Astrocyte of the spinal cord (primary cell): ENCODE measurements at regions not wholly inside any gene's neighbourhood (a gene's known extent, or its start where the extent isn't known, plus 50 kb on each side); places are given as distances from the start of the nearest gene placed in this dataset.

Experiments used
- DNase-seq: peaks from one replicate; pipeline ENCODE4 v3.0.0; 2011; ENCODE audit warnings: low read depth, low spot score
- H3K4me3 ChIP-seq: 2 replicates; pipeline ENCODE4 v1.5.1; 2011; ENCODE audit warnings: low read depth, mild to moderate bottlenecking, low read length, moderate library complexity
- in situ Hi-C: cut with HindIII; loops from 2 replicates; pipeline ENCODE4 v1.10.0; 2017; ENCODE audit warnings: low sequenced_read_pairs
- TF ChIP-seq, protein P1 (sequence below): IDR thresholded peaks from 2 replicates; pipeline ENCODE4 v1.5.1; 2012; ENCODE audit warnings: low read depth, mild to moderate bottlenecking, low read length, inconsistent platforms

DNA sequence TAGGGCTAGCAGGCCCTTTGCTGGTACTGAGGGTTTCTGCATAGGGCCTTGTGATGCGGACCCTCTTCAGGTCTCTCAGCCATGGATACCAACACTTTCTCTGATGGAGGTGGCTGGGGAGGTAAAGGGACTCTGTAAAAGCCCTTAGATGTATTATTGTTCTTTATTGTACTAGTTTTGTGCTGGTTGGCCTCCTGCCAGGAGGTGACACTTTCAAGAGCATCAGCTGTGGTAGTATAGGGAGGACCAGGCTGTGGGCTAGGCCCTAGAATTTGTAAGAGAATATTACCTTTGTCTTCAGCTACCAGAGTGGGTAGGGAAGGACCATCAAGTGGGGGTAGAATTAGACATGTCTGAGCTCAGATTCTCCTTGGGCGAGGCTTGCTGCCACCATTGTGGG, 936.3 kb downstream of the CENPC start:
- TF ChIP-seq, protein P1, sequence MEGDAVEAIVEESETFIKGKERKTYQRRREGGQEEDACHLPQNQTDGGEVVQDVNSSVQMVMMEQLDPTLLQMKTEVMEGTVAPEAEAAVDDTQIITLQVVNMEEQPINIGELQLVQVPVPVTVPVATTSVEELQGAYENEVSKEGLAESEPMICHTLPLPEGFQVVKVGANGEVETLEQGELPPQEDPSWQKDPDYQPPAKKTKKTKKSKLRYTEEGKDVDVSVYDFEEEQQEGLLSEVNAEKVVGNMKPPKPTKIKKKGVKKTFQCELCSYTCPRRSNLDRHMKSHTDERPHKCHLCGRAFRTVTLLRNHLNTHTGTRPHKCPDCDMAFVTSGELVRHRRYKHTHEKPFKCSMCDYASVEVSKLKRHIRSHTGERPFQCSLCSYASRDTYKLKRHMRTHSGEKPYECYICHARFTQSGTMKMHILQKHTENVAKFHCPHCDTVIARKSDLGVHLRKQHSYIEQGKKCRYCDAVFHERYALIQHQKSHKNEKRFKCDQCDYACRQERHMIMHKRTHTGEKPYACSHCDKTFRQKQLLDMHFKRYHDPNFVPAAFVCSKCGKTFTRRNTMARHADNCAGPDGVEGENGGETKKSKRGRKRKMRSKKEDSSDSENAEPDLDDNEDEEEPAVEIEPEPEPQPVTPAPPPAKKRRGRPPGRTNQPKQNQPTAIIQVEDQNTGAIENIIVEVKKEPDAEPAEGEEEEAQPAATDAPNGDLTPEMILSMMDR, result no peak
- DNase-seq, result no peak
- in situ Hi-C loops, result no loop called here
- no peak overlapping the region for H3K4me3 ChIP-seq

DNA sequence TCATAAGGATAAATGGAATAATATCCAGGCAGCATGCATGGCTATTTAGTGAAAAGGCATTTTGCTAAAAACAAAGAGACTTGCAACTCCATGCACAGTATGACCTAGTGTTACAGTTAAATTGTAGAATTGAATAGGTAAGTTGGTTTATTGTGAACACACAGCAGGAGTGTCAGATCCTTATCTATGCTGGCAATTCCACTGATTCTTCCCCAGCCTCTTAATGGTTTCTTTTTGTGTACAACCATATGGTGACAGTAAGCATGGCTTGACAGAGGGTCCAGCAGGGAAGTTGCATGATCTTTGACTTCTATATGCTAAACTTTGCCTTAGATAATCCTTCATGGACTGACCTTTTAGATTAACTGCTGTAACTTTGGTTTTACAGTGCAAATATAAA, 936.6 kb upstream of the EPHA5 start:
- in situ Hi-C loops, result no loop called here
- no peak overlapping the region for H3K4me3 ChIP-seq
- DNase-seq, result no peak
- TF ChIP-seq, protein P1, result no peak

DNA sequence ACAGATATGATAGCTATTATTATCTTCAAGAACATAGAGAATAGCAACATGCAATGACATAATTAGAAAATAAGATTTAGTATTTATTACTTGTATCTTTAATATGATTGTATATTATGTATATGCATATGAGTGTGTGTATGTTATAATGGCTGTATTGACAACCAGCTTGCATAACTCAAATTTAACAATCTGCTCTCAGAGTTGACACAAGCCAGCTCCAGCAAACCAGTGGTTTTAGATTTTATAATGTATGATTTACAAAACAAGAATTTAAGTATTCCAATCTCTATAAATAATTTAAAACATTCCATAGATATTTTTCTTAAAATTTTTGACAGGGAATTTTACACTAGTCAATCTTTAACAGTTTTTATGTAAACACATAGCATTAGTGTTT, 935.9 kb upstream of the EPHA5 start:
- H3K4me3 ChIP-seq, result no peak overlapping the region
- TF ChIP-seq, protein P1, result no peak
- in situ Hi-C loops, result no loop called here
- DNase-seq, result no peak

DNA sequence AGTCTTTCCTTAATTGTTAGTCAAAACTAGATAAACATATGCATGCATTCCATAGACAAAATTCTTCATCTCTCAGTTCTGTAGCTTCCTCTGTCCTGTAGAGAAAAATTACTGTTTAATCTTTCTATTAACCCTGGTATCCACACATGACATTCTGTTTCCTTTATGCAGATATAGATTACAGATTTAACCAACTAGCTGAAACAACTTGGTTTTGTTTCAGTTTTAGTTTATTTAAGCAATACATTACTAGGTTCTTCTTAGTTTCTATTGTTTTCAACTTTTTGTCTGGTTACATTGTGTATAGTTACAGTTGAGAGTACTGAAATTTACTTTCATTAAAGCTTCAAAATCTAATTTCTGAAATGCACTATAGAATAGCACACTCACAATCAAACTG, 933.9 kb upstream of the EPHA5 start:
- in situ Hi-C loops, result no loop called here
- DNase-seq, result no peak
- TF ChIP-seq, protein P1, result no peak
- no peak overlapping the region for H3K4me3 ChIP-seq

DNA sequence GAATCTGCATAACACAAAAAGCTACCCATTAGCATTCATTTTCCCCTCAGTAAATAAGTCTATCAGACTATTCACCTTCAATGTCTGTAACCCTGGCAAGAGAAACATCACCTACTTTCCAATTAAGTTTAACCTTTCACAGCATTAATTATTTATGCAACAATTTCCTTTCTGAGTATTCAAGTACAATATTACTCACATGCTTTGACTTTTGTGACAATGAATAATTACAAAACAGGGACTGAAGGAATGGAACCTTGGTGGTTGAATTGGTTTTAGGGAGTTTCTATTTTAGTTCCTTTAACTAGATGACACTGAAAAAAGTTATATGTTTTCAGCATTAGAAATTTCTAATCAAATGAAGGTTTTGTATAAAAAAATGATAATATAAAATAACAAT, 932.3 kb upstream of the EPHA5 start:
- in situ Hi-C loops, result no loop called here
- TF ChIP-seq, protein P1, result no peak
- H3K4me3 ChIP-seq, result no peak overlapping the region
- DNase-seq, result no peak

DNA sequence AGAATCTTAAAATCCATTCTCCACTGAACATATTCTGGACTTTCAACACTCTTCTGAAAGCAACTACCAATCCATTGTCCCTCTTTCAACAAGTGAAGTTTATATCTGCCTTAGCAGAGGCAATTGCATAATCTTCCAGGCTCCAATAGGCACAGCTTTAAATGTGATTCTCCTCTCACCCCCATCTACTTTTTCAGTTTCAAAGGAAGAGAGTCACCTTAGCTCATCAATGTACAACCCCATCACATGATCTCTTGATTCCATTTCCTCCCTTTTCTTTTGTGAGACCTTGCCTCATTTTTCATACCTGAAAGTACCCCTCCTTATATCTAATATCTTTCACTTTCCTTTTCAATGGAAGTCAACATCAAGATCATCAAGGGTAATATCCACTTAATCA, 921.7 kb upstream of the EPHA5 start:
- in situ Hi-C loops, result no loop called here
- TF ChIP-seq, protein P1, result no peak
- DNase-seq, result no peak
- no peak overlapping the region for H3K4me3 ChIP-seq
